Smooth muscle cell of the brain vasculature (primary cell): ENCODE measurements at regions not wholly inside any gene's neighbourhood (a gene's known extent, or its start where the extent isn't known, plus 50 kb on each side); places are given as distances from the start of the nearest gene placed in this dataset.

Source experiments
- DNase-seq: peaks from one replicate; pipeline ENCODE4 v3.0.0-alpha.2; 2012; ENCODE audit warnings: low read depth, low spot score

DNA sequence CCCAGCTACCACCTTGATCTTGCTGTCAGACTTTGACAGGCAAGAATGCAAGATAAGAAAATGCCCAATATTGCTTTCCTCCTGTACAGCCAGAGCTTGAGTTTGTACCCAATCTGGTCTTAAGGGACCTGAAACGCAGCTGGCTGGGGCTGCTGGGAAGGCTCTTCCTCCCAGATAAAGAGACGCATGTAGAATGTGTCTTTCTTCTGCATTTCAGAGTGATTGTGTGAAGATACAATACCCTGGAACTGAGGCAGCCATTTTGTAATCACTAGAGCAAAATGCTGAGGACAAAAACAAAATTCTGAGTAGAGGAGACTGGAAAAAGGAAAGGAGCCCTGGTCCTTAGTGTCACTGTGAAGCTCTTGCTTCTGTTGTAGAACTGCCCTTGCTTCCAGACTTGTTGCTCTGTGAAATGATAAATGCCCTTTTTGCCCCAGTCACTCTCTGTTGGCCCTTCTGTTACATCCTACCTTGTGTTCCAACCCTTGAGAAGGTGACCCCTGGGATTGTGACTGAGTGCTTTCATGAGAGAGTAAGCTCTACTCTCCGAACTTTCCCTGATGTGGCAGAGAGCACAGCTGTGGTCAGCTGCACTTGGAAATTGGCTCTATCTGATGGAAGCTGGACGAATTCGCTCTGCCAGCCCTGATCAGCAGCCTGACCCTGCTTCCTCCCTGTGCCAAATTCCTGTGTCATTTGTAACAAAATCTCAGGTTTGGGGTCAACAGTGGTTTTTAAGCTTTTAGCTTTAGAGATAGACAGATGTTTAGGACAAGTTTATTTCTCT, 137.4 kb upstream of the RBMS1 start:
- no peak for DNase-seq

DNA sequence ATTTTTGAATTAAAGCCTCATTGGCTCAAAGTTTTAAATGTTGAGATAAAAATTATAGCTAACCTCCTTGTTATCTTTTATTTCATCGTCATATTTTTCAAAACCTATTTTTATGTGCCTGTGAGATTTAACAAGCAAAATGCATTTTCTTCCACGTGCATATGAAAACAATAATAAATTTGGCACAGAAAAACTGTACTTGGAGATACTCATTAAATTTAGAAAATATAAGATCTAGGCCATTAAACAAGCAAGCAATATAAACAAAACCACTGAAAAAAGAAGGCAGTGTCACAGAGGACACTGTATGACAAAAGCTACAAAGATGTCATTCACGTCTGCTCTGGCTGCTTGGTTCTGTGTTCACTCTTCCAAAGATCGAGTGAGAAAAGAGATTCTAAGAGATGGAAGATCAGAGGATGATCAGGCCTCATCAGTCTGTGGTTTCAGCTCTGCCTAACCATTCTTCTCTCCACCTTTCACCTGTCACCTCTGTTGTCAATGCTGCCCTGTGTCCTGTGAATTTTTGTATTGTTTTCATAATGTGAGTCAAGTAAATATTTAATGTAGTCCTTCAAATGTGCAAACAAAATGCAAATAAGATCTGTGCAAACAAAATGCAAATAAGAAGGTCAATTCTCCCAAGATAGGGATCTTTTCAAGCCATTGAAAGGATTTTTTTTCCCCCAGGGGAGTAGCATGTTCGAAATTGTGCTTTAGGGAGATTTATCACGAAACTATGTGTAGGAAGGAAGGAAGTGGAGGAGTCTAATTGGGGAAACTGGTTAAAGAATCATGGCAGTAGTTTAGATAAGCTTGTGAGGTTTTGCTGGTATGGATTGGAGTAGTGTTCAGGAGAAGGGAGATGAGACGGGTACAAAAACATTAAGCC, 138.7 kb upstream of the RBMS1 start:
- DNase-seq = no peak

DNA sequence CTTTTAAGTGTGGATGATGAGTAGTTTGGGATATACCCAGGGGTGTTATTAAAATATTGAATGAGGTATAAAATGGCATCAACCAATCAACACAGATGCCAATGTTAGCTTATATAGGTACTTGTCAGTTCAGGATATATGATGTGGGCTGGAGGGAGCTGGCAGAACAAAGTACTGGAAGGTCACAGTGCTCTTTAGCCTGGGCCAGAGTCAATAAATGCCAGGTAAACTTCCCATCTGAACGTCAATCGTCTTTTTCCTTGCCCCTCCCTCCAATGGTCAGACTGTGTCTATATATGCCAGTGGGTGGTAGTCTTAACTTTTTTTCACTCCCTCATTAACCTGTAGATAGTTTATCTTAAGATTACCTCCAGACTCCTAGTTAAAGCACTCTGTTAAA, 140.8 kb upstream of the RBMS1 start:
- no peak for DNase-seq

DNA sequence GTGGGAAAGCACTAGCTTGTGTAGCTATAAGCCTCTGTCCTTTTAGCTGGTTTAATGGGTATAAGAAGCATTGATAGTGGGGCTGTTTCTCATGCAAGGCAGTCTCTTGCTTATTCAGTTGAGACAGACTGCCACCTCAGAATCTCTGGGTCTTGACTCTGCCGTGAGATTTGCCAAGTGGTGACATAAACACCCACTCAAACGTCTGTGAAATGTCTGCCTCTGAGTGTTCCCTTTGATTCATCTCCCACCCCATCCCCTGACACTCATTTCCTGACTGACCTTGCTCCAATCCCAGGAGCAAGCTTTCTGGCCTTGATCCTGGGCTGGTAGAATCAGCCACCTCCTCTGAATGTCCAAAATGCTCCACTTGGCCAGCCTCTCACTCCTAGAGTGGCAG, 141.9 kb upstream of the RBMS1 start:
- no peak for DNase-seq

DNA sequence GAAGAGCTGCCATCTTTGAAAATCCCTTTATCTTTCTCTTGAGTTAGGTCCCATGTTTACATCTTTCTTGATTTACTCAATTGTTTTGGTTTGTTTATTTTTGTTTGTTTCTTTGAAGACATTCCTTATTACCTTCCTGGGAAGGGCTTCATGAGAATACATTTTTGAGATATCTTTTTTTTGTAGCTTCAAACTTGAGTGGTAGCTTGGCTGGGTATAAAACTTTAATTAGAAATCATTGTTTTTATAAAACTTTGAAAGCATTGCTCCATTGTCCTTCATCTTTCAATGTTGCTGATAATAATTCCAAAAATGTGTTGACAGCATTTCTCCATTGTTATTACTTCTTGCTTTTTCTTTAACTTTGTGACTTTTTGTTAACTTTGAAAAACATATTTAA, 145.9 kb upstream of the RBMS1 start:
- DNase-seq = no peak

DNA sequence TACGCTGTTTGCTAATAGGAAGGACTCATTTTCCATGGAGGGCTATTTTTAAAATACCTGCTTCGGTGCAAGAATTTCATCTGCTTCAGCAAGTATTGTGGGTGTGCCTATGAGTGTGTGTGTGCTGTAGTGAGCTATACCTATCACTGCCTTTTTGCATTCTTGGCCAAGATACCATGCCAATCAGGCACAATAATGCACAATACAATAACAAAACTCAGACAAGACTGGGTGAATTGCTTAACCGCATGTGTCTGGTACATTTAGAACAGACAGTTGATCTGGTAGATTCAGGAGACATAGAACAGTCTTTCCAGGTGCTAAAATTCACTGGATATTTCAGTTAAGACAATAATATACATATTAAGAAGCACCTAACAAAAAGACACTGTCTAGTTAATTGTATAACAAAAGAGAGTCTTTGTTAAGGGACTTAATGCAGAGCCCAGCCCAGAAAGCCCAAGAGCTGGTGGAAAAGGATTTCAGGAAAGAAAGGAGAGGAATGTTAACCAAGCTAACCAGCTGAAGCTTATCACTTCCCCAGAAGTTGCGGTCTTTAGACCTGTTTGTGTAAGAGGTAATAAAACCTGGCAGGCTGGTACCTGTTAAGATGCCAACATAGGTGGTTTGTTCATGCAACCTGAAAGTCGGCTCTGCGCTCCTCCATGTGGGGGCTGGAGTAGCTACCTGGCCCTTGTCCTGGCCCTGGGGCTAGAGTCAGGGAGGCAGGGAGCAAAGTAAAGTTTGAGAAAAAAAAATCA, 153.3 kb upstream of the RBMS1 start:
- no peak for DNase-seq

DNA sequence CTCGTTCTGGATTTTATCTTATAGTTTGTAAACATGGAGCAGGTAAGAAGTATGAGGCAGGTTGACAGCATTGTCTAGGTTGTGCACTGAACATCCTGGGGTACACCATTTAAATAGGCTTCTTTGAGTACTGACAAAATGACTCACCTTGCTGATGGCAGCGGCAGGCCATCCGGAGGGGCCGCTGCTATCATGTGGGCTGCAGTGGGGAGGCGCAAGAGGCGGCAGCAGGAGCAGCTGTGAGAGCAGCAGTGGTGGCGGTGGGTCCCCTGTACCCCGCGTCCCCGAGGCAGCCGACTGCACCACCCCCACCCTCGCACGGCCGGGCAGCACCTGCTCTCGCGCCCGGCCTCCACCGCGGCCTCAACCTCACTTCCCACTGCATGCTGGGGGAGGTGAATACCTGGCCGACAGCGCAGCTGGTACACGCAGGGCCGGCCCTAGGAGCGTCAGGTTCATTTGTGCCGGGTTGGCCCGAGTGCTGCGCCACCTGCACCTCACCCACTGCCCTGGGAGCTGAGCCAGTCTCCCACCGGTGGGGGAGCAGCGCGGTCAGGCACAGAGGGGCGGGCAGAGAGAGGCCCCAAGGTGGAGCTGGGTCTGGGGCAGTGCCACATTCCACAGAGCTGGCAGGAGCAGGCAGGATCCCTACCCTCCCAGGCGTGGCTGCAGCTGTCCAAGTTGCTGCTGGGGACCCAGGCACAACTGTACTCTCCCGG, 154.5 kb upstream of the RBMS1 start:
- no peak for DNase-seq

DNA sequence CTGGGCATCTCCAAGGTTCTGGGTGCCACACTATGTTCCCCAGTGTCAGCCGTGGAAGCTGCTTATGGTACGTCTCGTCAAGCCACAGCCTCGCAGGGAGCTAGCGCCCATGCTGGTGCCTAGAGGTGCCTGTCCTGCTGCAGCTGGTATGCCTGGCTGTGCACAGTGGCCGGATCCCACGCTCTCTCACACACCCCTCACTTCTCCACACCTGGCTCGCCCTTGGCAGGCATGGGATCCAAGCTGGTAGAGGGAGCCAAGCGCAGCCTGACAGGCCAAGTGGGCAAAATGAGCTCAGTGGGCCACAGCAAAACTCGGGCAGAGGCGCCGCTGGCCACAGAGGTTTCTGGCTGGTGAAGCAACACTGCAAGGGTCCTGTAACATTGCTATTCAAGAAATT, 156.1 kb upstream of the RBMS1 start:
- DNase-seq = no peak

DNA sequence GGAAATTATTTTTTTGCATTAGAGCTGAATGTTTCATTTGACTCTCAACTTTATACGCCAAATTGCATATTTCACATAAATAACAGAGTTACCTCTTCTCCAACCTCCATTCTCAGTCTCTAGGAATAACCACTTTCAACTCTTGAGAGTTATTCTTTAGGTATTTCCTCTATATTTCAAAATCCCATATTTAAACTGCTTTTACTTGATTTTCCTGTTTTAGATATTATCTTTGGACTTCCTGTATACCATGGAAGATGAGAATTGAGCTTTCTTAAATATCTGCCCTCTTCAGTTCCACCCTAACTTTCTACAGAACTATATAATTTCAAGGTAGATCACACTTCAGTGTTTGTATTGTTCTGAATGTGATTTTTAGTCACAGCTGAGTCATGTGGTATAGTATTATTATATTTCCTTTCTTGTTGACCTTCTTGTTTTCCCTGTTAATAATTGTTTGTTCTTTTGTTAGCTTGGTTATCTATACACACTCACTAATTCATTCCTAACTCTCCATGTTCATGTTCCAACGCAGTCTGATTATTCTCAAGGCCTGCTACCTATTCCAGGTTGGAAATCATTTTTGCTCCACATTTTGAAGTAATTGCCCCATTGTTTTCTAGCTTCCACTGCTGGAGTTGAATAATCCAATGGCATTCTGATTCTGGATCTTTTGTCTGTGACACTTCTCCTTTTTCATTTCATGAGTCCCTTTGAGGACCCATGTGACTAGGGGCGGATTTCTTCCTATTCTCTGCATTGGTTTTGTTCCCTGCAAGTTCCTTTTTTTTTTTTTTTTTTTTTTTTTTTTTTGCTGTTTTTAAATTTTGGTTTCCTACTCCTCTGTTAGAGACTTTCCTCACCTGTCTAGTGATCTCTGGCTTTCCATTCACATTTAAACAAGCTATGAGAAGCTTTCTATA, 156.8 kb upstream of the RBMS1 start:
- no peak for DNase-seq

DNA sequence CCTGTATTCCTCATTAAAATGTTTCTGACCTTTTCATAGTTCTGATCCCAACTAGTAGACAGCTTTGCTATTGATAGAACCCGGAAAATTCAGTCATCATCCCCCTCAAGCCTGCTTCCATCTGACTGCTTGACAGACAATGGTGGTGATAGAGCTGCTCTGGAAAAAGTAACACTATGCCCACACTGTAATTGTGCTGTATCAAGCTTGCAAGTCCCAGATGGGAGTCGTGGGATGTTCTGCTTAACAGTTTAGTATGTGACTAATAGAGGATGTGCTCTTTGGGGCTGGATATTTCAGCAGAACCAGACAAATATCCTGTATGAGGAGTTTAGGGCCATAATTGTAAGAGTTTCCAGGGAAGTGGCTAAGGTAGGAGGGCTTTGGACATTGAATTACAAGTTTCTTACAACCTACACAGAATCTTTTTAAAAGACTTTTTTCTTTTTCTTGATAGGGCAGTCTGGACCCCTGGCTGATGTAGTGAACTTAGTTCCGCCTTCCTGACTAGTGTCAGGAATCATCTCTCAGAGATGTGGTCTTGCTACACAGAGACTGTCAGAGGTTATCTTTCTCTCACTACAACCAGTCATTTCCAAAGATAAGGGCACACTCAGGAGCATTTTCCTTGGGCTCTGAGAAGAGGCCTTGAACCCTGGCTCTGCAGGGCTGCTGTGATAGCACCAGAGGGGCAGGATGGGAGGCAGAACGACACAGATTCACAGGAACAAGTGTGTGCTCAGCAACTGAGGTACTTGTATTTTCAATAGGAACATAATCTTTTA, 158.0 kb upstream of the RBMS1 start:
- DNase-seq = no peak

DNA sequence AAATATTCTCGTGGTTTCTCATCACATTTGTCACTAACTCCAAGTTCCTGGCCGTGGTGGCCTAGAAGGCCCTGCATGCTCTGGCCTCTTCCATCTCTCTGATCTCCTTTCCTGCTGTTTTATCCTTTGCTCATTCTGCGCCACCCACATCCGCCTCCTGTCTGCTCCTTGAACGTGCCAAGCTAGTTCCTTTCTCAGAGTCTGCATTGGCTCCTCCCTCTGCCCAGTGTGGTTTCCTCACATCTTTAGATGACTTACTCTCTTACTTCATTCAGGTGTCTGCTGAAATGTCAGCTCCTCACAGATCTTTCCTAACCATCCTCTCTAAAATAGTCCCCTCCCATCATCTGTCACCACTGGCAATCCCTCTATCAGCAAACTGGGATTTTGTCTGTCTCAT, 158.6 kb upstream of the RBMS1 start:
- DNase-seq = no peak

DNA sequence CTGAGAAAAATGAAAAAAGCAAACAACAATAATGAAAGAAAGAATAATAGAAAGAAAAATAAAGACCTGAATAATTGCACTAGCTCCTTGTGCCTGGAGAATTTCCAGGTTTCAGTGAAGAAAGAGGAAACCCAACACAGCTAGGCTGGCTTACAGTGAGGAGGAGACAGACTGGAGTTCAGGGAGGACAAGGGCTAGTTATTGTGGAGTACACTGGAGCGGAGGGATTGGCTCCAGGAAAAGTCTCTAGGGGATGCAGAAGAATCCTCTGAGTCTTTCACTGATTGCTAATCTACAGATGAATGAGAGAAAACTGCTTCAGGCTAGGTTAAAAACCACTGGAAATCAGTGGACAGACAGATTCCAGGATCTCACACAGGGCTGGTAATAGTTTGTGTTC, 163.6 kb upstream of the RBMS1 start:
- DNase-seq = no peak

DNA sequence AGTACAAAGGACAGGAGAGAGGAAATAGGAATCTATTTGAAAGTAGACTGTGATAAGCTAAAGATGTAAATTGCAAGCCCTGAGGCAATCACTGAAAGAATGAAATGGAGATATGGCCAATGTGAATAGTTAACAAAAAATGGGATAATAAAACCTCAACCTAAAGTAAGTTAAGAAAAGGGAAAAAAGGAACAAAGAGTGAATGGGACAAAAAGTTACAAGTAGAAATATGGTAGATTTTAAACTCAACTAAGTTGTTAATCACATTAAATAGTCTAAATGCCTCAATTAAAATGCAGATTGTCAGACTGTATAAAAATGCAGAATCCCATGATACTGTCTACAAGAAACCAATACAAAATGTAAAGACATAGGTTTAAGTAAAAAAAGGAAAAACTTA, 165.2 kb upstream of the RBMS1 start:
- DNase-seq = no peak

DNA sequence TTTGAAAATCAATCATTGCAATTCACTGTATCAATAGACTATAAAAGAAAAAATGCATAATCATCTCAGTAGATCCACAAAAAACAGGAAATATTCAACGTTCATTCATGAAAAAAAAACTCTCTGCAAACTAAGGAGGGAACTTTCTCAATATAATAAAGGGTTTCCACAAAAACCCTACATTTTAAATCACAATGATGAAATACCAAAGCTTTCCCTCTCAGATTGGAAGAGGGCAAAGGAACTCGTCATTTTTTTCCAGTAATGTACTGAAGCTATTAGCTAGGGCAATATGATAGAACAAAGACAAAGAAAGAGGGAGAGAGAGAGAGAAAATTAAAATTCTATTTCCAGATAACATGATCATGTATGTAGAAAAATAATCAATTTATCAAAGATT, 167.1 kb upstream of the RBMS1 start:
- no peak for DNase-seq

DNA sequence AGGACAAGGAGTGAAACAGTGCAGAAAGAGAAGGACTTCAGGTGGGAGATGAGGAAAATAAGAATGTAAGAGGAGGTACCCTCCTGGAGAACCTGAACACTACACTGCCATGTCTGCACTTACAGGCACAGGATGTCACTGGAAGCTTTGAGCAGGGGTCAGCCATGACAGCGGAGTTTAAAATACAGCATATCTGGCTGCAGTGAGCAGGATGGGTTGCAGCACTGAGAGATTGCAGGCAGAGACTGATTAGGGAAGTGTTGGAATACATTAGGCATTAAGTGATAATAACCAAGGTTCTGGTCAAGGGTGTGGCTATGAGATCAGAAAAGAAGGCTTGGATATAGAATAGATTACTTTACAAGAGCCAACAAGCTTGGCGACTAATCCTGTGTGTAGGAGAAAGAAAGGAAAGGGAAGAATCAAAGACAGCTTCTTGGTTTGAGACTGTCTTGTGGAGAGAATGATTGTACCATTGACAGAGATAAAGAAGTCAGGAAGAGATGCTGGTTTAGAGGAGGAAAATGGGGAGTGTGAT, 171.1 kb upstream of the RBMS1 start:
- DNase-seq = no peak

DNA sequence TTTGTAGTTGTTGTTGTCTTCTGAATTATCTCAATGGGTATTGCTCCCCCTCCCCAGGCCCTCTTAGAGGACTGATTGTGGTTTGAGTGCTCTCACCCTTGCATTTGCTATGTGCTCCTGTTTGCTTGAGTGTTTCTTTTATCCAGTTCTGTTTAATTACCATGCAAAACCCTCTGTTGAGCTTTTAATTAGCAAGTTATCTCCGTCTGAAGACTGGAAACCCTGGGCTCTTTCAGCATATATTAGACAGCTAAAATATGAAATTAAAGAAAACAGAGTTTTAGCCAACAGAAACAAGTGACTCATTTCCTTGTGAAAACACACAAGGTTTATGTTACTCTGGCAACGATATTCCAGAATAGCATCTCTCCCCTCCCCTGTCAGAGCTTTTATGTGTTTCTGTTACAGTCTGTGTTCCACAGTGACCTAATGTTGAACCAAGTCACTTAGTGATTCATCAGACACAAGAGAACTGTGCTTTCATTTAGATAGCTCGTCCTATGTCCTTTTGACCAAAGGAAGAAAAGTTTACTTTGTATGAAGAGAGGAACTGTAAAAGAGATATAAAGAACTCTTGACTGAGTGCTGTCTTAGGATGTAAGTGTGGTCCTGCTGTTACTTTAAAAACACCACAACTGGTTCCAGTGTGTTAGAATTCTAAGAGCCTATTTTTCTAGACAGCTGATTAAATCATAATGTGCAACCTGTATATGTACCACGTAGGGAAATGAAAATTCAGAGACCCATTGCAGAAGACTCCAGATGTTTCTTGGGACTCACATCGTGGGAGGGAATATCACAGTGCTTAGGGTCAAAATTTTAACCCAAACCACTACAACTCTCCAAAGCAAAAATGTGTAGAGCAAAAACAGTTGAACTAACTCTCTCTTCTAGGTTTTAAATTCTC, 172.8 kb upstream of the RBMS1 start:
- DNase-seq = peak; percentile 93

DNA sequence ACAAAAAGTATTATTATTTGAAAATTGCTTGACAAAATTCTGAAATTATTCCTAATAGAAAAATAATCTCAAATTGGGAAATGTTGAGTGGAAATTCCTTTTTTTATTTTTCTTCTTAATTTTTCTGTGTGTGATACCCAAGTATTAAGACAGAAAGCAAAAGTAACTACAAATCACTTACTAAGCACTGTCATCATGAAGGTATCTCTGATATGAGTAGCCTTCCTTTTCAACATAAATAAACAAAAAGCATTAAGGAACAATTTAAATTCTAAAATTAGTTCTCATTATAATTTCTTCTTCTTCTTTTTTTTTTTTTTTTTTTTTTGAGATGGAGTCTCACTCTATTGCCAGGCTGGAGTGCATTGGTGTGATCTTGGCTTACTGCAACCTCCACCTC, 174.2 kb upstream of the RBMS1 start:
- DNase-seq = no peak

DNA sequence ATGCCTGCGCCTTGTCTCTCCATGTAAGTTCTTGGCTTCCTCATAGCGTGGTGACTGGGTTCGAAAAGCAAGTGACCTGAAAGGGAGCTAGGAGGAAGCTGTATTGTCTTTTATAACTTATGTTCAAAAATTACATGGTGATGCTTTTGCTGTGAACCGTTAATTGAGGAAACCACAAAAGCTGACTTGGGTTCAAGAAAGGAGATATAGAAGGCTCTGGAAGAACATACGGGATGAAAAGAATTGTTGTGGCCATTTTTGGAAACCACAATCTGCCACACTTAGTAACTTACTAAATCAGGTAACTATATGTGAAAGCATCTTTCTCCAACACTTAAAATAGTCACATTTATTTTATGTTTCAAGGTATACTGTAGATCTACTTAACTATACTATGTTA, 177.0 kb upstream of the RBMS1 start:
- DNase-seq = no peak
